ENCODE measurements at regions not wholly inside any gene's neighbourhood (a gene's known extent, or its start where the extent isn't known, plus 50 kb on each side); places are given as distances from the start of the nearest gene placed in this dataset.

DNA sequence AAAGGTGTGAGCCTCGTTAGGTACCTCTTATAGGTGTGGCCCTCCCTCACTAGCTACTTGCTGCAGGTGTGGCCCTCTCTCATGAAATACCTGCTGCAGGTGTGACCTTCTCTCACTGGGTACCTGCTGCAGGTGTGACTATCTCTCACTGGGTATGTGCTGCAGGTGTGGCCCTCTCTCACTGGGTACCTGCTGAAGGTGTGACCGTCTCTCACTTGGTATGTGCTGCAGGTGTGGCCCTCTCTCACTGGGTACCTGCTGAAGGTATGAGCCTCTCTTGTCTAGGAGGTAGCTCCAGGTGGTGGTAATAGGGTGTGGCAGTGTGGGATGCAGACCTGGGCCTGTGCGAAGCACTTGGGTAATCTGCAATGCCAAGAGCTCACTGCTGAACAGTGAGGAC is 170.7 kb upstream of the PLPP4 start:
- Histone ChIP-seq H3K27me3 (ENCODE audit: control insufficient read depth in 1 of 2, insufficient read depth in 2 of 2, low read length in 1 of 2) (no peaks in the 10 kb centered on the region), H3K36me3 (ENCODE audit: control insufficient read depth in 1 of 2, insufficient read depth in 2 of 2, low read length in 1 of 2) (no peaks in the 10 kb centered on the region), H3K4me3 (ENCODE audit: low read length in 2 of 2) (no peak overlapping the region), H3K27ac (ENCODE audit: low read depth in 1 of 2, low read length in 2 of 2) (no peak overlapping the region), H3K4me1 (ENCODE audit: control insufficient read depth in 1 of 2, insufficient read depth in 2 of 2, low read length in 2 of 2) (no peaks in the 10 kb centered on the region), H3K9me3 (ENCODE audit: control insufficient read depth, low read length) (no peaks in the 10 kb centered on the region)
- 82 to 85% methylated on average over 3 of the region's 3 CpGs for WGBS, 2 donors
- DNase-seq (no peak), ATAC-seq (ENCODE audit: low FRiP score) (no peak)
- intact Hi-C loops (cut with DNase I), result no loop called here

DNA sequence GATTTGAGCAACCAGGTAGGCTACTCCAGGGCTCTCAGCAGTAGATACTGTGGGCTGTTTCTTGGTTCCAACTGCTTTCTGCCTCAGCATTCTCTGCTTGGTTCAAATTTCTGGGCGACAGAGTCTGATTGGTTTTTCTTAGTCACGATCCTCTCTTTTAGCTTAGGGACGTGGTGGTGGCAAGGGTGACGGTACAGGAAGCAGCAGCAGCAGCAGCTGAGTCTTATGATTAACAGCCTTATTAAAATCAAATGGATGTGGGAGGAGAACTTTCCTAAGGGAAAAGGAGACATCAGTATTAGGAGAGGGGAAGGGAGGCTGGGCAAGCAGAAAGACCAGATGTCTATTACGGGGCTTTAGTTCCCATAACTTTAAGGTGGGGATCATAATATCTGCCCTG is 156.5 kb upstream of the PLPP4 start:
- intact Hi-C loops (cut with DNase I), result no loop called here
- DNase-seq, result no peak
- no peak overlapping the region for H3K27ac ChIP-seq (ENCODE audit: low read depth in 1 of 2, low read length in 2 of 2)
- H3K9me3 ChIP-seq (ENCODE audit: control insufficient read depth, low read length), result no peaks in the 10 kb centered on the region
- H3K4me3 ChIP-seq (ENCODE audit: low read length in 2 of 2), result no peak overlapping the region
- no peaks in the 10 kb centered on the region for H3K27me3 ChIP-seq (ENCODE audit: control insufficient read depth in 1 of 2, insufficient read depth in 2 of 2, low read length in 1 of 2)
- no peaks in the 10 kb centered on the region for H3K4me1 ChIP-seq (ENCODE audit: control insufficient read depth in 1 of 2, insufficient read depth in 2 of 2, low read length in 2 of 2)
- no peak for ATAC-seq (ENCODE audit: low FRiP score)
- no peaks in the 10 kb centered on the region for H3K36me3 ChIP-seq (ENCODE audit: control insufficient read depth in 1 of 2, insufficient read depth in 2 of 2, low read length in 1 of 2)
- 64 to 73% methylated on average over 5 of the region's 5 CpGs for WGBS, 2 donors

DNA sequence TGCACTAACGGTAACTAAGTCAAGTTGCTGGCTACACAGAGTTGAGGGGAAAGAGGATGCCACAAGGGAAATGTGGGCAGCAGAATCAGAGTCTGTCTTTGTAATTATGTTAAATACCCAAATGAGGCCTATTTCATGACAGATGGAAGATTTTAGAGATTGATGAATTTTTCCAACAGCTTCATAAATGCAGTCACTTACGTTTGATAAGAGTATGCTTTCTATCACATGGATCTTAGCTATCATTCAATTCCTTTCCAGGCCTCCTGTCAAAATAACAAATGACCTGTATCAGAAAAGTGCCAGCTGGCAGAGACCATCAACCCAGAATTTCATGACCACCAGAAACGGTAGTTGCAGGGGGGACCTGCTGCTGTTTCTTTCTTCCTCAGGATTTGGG is 148.4 kb upstream of the PLPP4 start:
- no peaks in the 10 kb centered on the region for H3K36me3 ChIP-seq (ENCODE audit: control insufficient read depth in 1 of 2, insufficient read depth in 2 of 2, low read length in 1 of 2)
- no peaks in the 10 kb centered on the region for H3K9me3 ChIP-seq (ENCODE audit: control insufficient read depth, low read length)
- H3K4me3 ChIP-seq (ENCODE audit: low read length in 2 of 2), result no peak overlapping the region
- DNase-seq, result no peak
- no peaks in the 10 kb centered on the region for H3K4me1 ChIP-seq (ENCODE audit: control insufficient read depth in 1 of 2, insufficient read depth in 2 of 2, low read length in 2 of 2)
- 36 to 51% methylated on average over 3 of the region's 3 CpGs for whole genome bisulfite sequencing, 2 donors
- no peaks in the 10 kb centered on the region for H3K27me3 ChIP-seq (ENCODE audit: control insufficient read depth in 1 of 2, insufficient read depth in 2 of 2, low read length in 1 of 2)
- ATAC-seq (ENCODE audit: low FRiP score), result no peak
- intact Hi-C loops (cut with DNase I), result no loop called here
- H3K27ac ChIP-seq (ENCODE audit: low read depth in 1 of 2, low read length in 2 of 2), result no peak overlapping the region

- no peak overlapping the region for H3K4me3 ChIP-seq (ENCODE audit: low read length in 2 of 2)
These were observed 143.3 kb upstream of the PLPP4 start for GRCh38 chr10:120313715-120314114.

DNA sequence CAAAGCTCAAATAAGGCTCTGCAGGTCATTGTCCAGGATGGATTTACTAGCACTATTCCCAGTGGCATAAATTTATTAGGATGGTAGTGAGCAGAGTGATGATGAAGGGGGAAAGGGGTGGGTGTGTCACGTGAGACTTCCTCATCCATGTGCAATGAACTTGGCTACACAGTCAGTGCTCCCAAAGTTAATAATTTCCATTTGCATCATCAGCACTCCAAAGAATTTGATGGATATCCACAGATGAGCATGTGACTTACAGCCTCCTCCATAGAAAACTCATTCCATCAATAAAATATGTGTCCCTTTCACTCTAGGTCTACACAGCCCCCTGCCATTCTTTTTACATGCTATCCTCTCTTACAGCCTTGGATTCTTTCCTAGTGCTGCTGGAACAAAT is 142.6 kb upstream of the PLPP4 start:
- WGBS, 2 donors, result 40 to 60% methylated on average over 1 of the region's 1 CpG
- Histone ChIP-seq H3K27ac (ENCODE audit: low read depth in 1 of 2, low read length in 2 of 2) (no peak overlapping the region), H3K4me3 (ENCODE audit: low read length in 2 of 2) (no peak overlapping the region), H3K9me3 (ENCODE audit: control insufficient read depth, low read length) (no peaks in the 10 kb centered on the region), H3K4me1 (ENCODE audit: control insufficient read depth in 1 of 2, insufficient read depth in 2 of 2, low read length in 2 of 2) (no peaks in the 10 kb centered on the region), H3K27me3 (ENCODE audit: control insufficient read depth in 1 of 2, insufficient read depth in 2 of 2, low read length in 1 of 2) (no peaks in the 10 kb centered on the region), H3K36me3 (ENCODE audit: control insufficient read depth in 1 of 2, insufficient read depth in 2 of 2, low read length in 1 of 2) (no peaks in the 10 kb centered on the region)
- DNase-seq (no peak), ATAC-seq (ENCODE audit: low FRiP score) (no peak)
- intact Hi-C loops (cut with DNase I), result no loop called here

More at GRCh38 chr10:120313715-120314114, 143.3 kb upstream of the PLPP4 start:
- H3K27ac ChIP-seq (ENCODE audit: low read depth in 1 of 2, low read length in 2 of 2), result no peak overlapping the region
- ATAC-seq (ENCODE audit: low FRiP score), result no peak
- intact Hi-C loops (cut with DNase I), result no loop called here
- H3K4me1 ChIP-seq (ENCODE audit: control insufficient read depth in 1 of 2, insufficient read depth in 2 of 2, low read length in 2 of 2), result no peaks in the 10 kb centered on the region
- H3K36me3 ChIP-seq (ENCODE audit: control insufficient read depth in 1 of 2, insufficient read depth in 2 of 2, low read length in 1 of 2), result no peaks in the 10 kb centered on the region
- no peaks in the 10 kb centered on the region for H3K27me3 ChIP-seq (ENCODE audit: control insufficient read depth in 1 of 2, insufficient read depth in 2 of 2, low read length in 1 of 2)
- no peak for DNase-seq
- H3K9me3 ChIP-seq (ENCODE audit: control insufficient read depth, low read length), result no peaks in the 10 kb centered on the region
- 81 to 84% methylated on average over 2 of the region's 2 CpGs for WGBS, 2 donors

DNA sequence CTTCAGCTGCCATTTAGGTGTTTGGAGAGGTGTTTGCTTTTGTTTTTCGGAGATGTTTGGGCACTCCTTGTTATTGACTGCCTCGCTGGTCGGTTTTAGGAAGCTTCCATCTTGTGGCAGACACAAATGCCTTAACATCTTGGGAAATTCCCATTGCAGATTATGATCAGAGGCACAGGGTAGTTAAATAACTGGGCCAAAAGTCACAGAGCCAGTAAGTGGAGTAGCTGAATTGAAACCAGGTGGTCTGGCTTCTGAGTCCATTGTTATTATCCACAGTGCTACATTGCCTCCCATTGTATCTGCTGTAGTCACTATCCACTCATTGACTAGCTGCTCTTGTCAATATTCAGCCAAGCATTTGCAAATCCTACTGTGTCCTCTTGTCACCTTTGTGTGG is 138.2 kb upstream of the PLPP4 start:
- no peak overlapping the region for H3K4me3 ChIP-seq (ENCODE audit: low read length in 2 of 2)
- no peak overlapping the region for H3K27ac ChIP-seq (ENCODE audit: low read depth in 1 of 2, low read length in 2 of 2)
- H3K9me3 ChIP-seq (ENCODE audit: control insufficient read depth, low read length), result no peaks in the 10 kb centered on the region
- no peak for ATAC-seq (ENCODE audit: low FRiP score)
- no peaks in the 10 kb centered on the region for H3K4me1 ChIP-seq (ENCODE audit: control insufficient read depth in 1 of 2, insufficient read depth in 2 of 2, low read length in 2 of 2)
- H3K27me3 ChIP-seq (ENCODE audit: control insufficient read depth in 1 of 2, insufficient read depth in 2 of 2, low read length in 1 of 2), result no peaks in the 10 kb centered on the region
- 79 to 81% methylated on average over 3 of the region's 3 CpGs for WGBS, 2 donors
- H3K36me3 ChIP-seq (ENCODE audit: control insufficient read depth in 1 of 2, insufficient read depth in 2 of 2, low read length in 1 of 2), result no peaks in the 10 kb centered on the region
- intact Hi-C loops (cut with DNase I), result no loop called here
- DNase-seq, result no peak

DNA sequence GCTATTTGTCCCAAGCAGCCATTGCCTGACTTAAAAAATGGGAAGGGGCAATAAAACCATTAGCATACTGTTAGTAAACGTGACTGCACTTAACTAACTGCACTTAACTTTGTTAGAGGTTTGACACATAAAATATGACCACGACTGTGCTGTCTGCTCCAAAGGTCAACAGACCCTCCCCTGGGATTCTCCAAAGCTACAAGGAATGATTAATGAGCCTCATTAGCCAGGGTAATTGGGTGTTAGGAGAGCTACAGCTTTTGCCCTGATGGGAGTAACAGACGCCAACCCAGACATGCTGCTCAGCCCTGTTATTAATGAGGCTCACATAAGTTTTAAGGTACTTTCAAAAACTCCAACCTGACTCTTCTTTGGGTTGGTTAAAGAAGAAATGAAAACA is 129.4 kb upstream of the PLPP4 start:
- no peaks in the 10 kb centered on the region for H3K36me3 ChIP-seq (ENCODE audit: control insufficient read depth in 1 of 2, insufficient read depth in 2 of 2, low read length in 1 of 2)
- H3K4me1 ChIP-seq (ENCODE audit: control insufficient read depth in 1 of 2, insufficient read depth in 2 of 2, low read length in 2 of 2), result no peaks in the 10 kb centered on the region
- H3K27me3 ChIP-seq (ENCODE audit: control insufficient read depth in 1 of 2, insufficient read depth in 2 of 2, low read length in 1 of 2), result no peaks in the 10 kb centered on the region
- H3K9me3 ChIP-seq (ENCODE audit: control insufficient read depth, low read length), result no peaks in the 10 kb centered on the region
- intact Hi-C loops (cut with DNase I), result no loop called here
- H3K27ac ChIP-seq (ENCODE audit: low read depth in 1 of 2, low read length in 2 of 2), result no peak overlapping the region
- DNase-seq (no peak), ATAC-seq (ENCODE audit: low FRiP score) (no peak)
- WGBS, 2 donors, result 3 to 9% methylated on average over 3 of the region's 3 CpGs
- no peak overlapping the region for H3K4me3 ChIP-seq (ENCODE audit: low read length in 2 of 2)

GRCh38 chr10:120328647-120329046 is 128.4 kb upstream of the PLPP4 start:
- Histone ChIP-seq H3K27me3 (ENCODE audit: control insufficient read depth in 1 of 2, insufficient read depth in 2 of 2, low read length in 1 of 2) (no peaks in the 10 kb centered on the region), H3K4me1 (ENCODE audit: control insufficient read depth in 1 of 2, insufficient read depth in 2 of 2, low read length in 2 of 2) (no peaks in the 10 kb centered on the region), H3K27ac (ENCODE audit: low read depth in 1 of 2, low read length in 2 of 2) (no peak overlapping the region), H3K4me3 (ENCODE audit: low read length in 2 of 2) (no peak overlapping the region), H3K9me3 (ENCODE audit: control insufficient read depth, low read length) (no peaks in the 10 kb centered on the region), H3K36me3 (ENCODE audit: control insufficient read depth in 1 of 2, insufficient read depth in 2 of 2, low read length in 1 of 2) (no peaks in the 10 kb centered on the region)
- no peak for ATAC-seq (ENCODE audit: low FRiP score)
- intact Hi-C loops (cut with DNase I), result no loop called here
- 35 to 39% methylated on average over 3 of the region's 3 CpGs for WGBS, 2 donors
- DNase-seq, result no peak

GRCh38 chr10:120335553-120335952 is 121.5 kb upstream of the PLPP4 start:
- Histone ChIP-seq H3K4me1 (ENCODE audit: control insufficient read depth in 1 of 2, insufficient read depth in 2 of 2, low read length in 2 of 2) (no peaks in the 10 kb centered on the region), H3K36me3 (ENCODE audit: control insufficient read depth in 1 of 2, insufficient read depth in 2 of 2, low read length in 1 of 2) (no peaks in the 10 kb centered on the region), H3K9me3 (ENCODE audit: control insufficient read depth, low read length) (no peaks in the 10 kb centered on the region), H3K27me3 (ENCODE audit: control insufficient read depth in 1 of 2, insufficient read depth in 2 of 2, low read length in 1 of 2) (no peaks in the 10 kb centered on the region), H3K4me3 (ENCODE audit: low read length in 2 of 2) (no peak overlapping the region), H3K27ac (ENCODE audit: low read depth in 1 of 2, low read length in 2 of 2) (no peak overlapping the region)
- DNase-seq (no peak), ATAC-seq (ENCODE audit: low FRiP score) (no peak)
- intact Hi-C loops (cut with DNase I), result no loop called here
- WGBS, 2 donors, result 54 to 62% methylated on average over 3 of the region's 3 CpGs

All from aorta (tissue), 5 donors.